ENCODE measurements at regions not wholly inside any gene's neighbourhood (a gene's known extent, or its start where the extent isn't known, plus 50 kb on each side); places are given as distances from the start of the nearest gene placed in this dataset.

GRCh38 chr5:62701036-62701435 is 122.4 kb downstream of the LRRC70 start:
- no peak for DNase-seq (ENCODE audit: low spot score in 2 of 2)
- 80 to 90% methylated on average over 1 of the region's 1 CpG for WGBS, 2 donors
- intact Hi-C loops (cut with DNase I; ENCODE audit: low total_unique reads) = no loop called here
- no peak for TF ChIP-seq POLR2A (IDR thresholded peaks at IDR 0.05)
- TF ChIP-seq CTCF (IDR thresholded peaks at IDR 0.05) = no peak
- no peak overlapping the region for H3K4me3 ChIP-seq (ENCODE audit: low read depth, poor library complexity, severe bottlenecking)

GRCh38 chr5:62698756-62699155 is 120.1 kb downstream of the LRRC70 start:
- intact Hi-C loops (cut with DNase I; ENCODE audit: low total_unique reads) = no loop called here
- no peak for TF ChIP-seq POLR2A (IDR thresholded peaks at IDR 0.05)
- no peak overlapping the region for H3K4me3 ChIP-seq (ENCODE audit: low read depth, poor library complexity, severe bottlenecking)
- WGBS, 2 donors = 88 to 91% methylated on average over 1 of the region's 1 CpG
- DNase-seq (ENCODE audit: low spot score in 2 of 2) = no peak

GRCh38 chr5:62695274-62695673 is 116.7 kb downstream of the LRRC70 start:
- no peak overlapping the region for H3K4me3 ChIP-seq (ENCODE audit: low read depth, poor library complexity, severe bottlenecking)
- 56 to 62% methylated on average over 3 of the region's 3 CpGs for WGBS, 2 donors
- intact Hi-C loops (cut with DNase I; ENCODE audit: low total_unique reads) = no loop called here
- TF ChIP-seq CTCF (IDR thresholded peaks at IDR 0.05) (no peak), POLR2A (IDR thresholded peaks at IDR 0.05) (no peak)
- DNase-seq (ENCODE audit: low spot score in 2 of 2) = no peak

- H3K4me3 ChIP-seq (ENCODE audit: low read depth, poor library complexity, severe bottlenecking) = no peak overlapping the region
- WGBS, 2 donors = 86% methylated on average over 5 of the region's 5 CpGs
- DNase-seq (ENCODE audit: low spot score in 2 of 2) = no peak
- intact Hi-C loops (cut with DNase I; ENCODE audit: low total_unique reads) = no loop called here
- TF ChIP-seq POLR2A (IDR thresholded peaks at IDR 0.05) = no peak
- no peak for TF ChIP-seq CTCF (IDR thresholded peaks at IDR 0.05)
Measured at GRCh38 chr5:62692946-62693713, 114.5 kb downstream of the LRRC70 start.

- 92 to 96% methylated on average over 3 of the region's 3 CpGs for WGBS, 2 donors
- intact Hi-C loops (cut with DNase I; ENCODE audit: low total_unique reads) = no loop called here
- TF ChIP-seq CTCF (IDR thresholded peaks at IDR 0.05) = no peak
- TF ChIP-seq POLR2A (IDR thresholded peaks at IDR 0.05) = no peak
Measured at GRCh38 chr5:62691946-62692345, 113.3 kb downstream of the LRRC70 start.

GRCh38 chr5:62690421-62690820 is 111.8 kb downstream of the LRRC70 start:
- WGBS, 2 donors = 69 to 80% methylated on average over 6 of the region's 6 CpGs

More at GRCh38 chr5:62691946-62692345, 113.3 kb downstream of the LRRC70 start:
- H3K4me3 ChIP-seq (ENCODE audit: low read depth, poor library complexity, severe bottlenecking) = no peak overlapping the region
- no peak for DNase-seq (ENCODE audit: low spot score in 2 of 2)

More at GRCh38 chr5:62690421-62690820, 111.8 kb downstream of the LRRC70 start:
- DNase-seq (ENCODE audit: low spot score in 2 of 2) = no peak
- intact Hi-C loops (cut with DNase I; ENCODE audit: low total_unique reads) = no loop called here
- TF ChIP-seq CTCF (IDR thresholded peaks at IDR 0.05) (no peak), POLR2A (IDR thresholded peaks at IDR 0.05) (no peak)
- H3K4me3 ChIP-seq (ENCODE audit: low read depth, poor library complexity, severe bottlenecking) = no peak overlapping the region

Measured in lower leg skin (tissue), 4 donors.